GM12878 (cell line): ENCODE measurements at regions not wholly inside any gene's neighbourhood (a gene's known extent, or its start where the extent isn't known, plus 50 kb on each side); places are given as distances from the start of the nearest gene placed in this dataset.

Experiments used
- GABPA ChIP-seq: IDR thresholded peaks from 2 replicates; pipeline ENCODE4 v1.6.1; 2014; ENCODE audit warnings: antibody characterized with exemption, low read depth, mild to moderate bottlenecking, inconsistent platforms
- KDM1A ChIP-seq: fragments of 200-600 bp; sonication (generic); IDR thresholded peaks from 2 replicates; pipeline ENCODE4 v1.6.1; 2016; ENCODE audit warnings: borderline replicate concordance
- PML ChIP-seq: IDR thresholded peaks from 2 replicates; pipeline ENCODE4 v1.6.1; 2012; ENCODE audit warnings: low read length, inconsistent platforms
- RCOR1 ChIP-seq: conservative IDR thresholded peaks from 2 replicates; pipeline ENCODE4 v1.6.1; 2012; ENCODE audit warnings: low read depth, low read length, improper control_type of control experiment
- SIX5 ChIP-seq: IDR thresholded peaks from 2 replicates; pipeline ENCODE4 v1.6.1; 2011; ENCODE audit warnings: mild to moderate bottlenecking, low read depth, low read length, moderate library complexity; ENCODE audit not compliant: severe bottlenecking
- TF ChIP-seq, protein P1 (sequence below): fragments of 450-650 bp; IDR thresholded peaks from 2 replicates; pipeline ENCODE4 v1.6.1; 2017; ENCODE audit warnings: mild to moderate bottlenecking
- TF ChIP-seq, protein P2 (sequence below), 3 experiments: IDR thresholded peaks in 2 of 3; conservative IDR thresholded peaks in 1 of 3; 2 replicates each; pipeline ENCODE4 v1.5.1; 2011; ENCODE audit warnings: low read depth in 3 of 3, low read length in 3 of 3, mild to moderate bottlenecking in 3 of 3, control low read depth in 2 of 3, moderate library complexity in 2 of 3, inconsistent platforms in 1 of 3, mixed read lengths in 1 of 3; ENCODE audit not compliant: control insufficient read depth in 2 of 3, insufficient read depth in 1 of 3; ENCODE audit errors: extremely low read depth in 1 of 3
- TF ChIP-seq, protein P3 (sequence below): IDR thresholded peaks from 2 replicates; pipeline ENCODE4 v1.6.1; 2011; ENCODE audit warnings: low read depth, mild to moderate bottlenecking, low read length, moderate library complexity, borderline replicate concordance; ENCODE audit errors: extremely low read depth
- TF ChIP-seq, protein P4 (sequence below): fragments of 450-650 bp; IDR thresholded peaks from 2 replicates; pipeline ENCODE4 v1.6.1; 2017; ENCODE audit warnings: mild to moderate bottlenecking, moderate library complexity

DNA sequence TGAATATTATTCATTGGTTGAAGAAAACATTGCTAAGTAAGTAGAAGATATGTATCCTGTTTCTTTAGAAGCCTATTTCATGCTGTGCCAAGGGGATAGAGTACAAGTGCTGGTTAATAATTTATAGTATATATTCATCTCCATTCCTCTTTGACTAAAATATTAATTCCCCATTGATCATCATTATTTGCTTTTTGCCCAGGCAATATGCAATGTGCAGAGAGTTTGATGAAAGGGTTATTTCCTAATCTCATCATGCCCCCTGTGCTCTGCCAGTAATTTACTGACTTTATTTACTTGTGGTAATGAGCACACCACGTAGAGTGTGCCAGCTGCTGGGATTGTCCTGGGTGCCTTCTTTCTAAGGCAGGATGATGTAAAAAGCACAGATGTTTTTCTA is 180.9 kb downstream of the REEP3 start:
- TF ChIP-seq RCOR1 (no peak), KDM1A (no peak), SIX5 (no peak), PML (no peak), GABPA (no peak)
- TF ChIP-seq, protein P1, sequence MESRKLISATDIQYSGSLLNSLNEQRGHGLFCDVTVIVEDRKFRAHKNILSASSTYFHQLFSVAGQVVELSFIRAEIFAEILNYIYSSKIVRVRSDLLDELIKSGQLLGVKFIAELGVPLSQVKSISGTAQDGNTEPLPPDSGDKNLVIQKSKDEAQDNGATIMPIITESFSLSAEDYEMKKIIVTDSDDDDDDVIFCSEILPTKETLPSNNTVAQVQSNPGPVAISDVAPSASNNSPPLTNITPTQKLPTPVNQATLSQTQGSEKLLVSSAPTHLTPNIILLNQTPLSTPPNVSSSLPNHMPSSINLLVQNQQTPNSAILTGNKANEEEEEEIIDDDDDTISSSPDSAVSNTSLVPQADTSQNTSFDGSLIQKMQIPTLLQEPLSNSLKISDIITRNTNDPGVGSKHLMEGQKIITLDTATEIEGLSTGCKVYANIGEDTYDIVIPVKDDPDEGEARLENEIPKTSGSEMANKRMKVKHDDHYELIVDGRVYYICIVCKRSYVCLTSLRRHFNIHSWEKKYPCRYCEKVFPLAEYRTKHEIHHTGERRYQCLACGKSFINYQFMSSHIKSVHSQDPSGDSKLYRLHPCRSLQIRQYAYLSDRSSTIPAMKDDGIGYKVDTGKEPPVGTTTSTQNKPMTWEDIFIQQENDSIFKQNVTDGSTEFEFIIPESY, result no peak
- TF ChIP-seq, protein P2, sequence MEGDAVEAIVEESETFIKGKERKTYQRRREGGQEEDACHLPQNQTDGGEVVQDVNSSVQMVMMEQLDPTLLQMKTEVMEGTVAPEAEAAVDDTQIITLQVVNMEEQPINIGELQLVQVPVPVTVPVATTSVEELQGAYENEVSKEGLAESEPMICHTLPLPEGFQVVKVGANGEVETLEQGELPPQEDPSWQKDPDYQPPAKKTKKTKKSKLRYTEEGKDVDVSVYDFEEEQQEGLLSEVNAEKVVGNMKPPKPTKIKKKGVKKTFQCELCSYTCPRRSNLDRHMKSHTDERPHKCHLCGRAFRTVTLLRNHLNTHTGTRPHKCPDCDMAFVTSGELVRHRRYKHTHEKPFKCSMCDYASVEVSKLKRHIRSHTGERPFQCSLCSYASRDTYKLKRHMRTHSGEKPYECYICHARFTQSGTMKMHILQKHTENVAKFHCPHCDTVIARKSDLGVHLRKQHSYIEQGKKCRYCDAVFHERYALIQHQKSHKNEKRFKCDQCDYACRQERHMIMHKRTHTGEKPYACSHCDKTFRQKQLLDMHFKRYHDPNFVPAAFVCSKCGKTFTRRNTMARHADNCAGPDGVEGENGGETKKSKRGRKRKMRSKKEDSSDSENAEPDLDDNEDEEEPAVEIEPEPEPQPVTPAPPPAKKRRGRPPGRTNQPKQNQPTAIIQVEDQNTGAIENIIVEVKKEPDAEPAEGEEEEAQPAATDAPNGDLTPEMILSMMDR (IDR thresholded peaks at IDR 0.05 in 2 of 3, conservative IDR thresholded peaks at IDR 0.05 in 1 of 3; ENCODE audit: control insufficient read depth in 2 of 3, extremely low read depth in 1 of 3, insufficient read depth in 1 of 3, low read depth in 3 of 3, low read length in 3 of 3), result no peak
- TF ChIP-seq, protein P3, sequence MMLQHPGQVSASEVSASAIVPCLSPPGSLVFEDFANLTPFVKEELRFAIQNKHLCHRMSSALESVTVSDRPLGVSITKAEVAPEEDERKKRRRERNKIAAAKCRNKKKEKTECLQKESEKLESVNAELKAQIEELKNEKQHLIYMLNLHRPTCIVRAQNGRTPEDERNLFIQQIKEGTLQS, result no peak
- TF ChIP-seq, protein P4, sequence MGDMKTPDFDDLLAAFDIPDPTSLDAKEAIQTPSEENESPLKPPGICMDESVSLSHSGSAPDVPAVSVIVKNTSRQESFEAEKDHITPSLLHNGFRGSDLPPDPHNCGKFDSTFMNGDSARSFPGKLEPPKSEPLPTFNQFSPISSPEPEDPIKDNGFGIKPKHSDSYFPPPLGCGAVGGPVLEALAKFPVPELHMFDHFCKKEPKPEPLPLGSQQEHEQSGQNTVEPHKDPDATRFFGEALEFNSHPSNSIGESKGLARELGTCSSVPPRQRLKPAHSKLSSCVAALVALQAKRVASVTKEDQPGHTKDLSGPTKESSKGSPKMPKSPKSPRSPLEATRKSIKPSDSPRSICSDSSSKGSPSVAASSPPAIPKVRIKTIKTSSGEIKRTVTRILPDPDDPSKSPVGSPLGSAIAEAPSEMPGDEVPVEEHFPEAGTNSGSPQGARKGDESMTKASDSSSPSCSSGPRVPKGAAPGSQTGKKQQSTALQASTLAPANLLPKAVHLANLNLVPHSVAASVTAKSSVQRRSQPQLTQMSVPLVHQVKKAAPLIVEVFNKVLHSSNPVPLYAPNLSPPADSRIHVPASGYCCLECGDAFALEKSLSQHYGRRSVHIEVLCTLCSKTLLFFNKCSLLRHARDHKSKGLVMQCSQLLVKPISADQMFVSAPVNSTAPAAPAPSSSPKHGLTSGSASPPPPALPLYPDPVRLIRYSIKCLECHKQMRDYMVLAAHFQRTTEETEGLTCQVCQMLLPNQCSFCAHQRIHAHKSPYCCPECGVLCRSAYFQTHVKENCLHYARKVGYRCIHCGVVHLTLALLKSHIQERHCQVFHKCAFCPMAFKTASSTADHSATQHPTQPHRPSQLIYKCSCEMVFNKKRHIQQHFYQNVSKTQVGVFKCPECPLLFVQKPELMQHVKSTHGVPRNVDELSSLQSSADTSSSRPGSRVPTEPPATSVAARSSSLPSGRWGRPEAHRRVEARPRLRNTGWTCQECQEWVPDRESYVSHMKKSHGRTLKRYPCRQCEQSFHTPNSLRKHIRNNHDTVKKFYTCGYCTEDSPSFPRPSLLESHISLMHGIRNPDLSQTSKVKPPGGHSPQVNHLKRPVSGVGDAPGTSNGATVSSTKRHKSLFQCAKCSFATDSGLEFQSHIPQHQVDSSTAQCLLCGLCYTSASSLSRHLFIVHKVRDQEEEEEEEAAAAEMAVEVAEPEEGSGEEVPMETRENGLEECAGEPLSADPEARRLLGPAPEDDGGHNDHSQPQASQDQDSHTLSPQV, result no peak
